ENCODE measurements at regions not wholly inside any gene's neighbourhood (a gene's known extent, or its start where the extent isn't known, plus 50 kb on each side); places are given as distances from the start of the nearest gene placed in this dataset.

DNA sequence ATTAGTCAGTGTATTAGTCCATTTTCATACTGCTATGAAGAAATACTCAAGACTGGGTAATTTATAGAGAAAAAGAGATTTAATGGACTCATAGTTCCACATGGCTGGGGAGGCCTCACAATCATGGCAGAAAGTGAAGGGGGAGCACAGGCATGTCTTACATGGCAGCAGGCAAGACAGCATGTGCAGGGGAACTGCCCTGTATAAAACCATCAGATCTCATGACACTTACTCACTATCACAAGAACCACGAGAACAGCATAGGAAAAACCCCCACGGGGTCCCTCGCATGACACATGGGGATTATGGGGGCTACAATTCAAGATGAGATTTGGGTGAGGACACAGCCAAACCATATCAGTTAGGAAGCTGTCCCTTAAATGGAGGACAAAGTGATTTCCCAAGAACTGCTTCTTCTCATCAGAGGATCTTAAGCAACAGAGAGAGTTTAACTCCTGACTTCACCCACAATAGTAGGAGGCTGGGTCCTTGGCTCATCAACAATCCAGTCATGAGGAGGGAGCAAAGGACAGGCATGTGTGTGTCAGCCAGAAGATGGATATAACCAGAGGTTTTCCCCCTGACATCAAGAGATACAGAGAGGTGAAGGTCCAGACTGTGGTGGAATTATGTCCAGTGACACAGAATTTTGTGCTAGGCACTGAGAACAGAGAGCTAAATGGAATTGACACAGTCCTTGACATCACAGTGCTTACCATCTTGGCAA, 203.8 kb upstream of the SH3BP4 start:
- H3K4me1 ChIP-seq (ENCODE audit: control insufficient read depth in 2 of 2, insufficient read depth in 2 of 2, low read length in 2 of 2): no peaks in the 10 kb centered on the region
- H3K27ac ChIP-seq (ENCODE audit: low read depth in 2 of 2, low read length in 2 of 2): no peak overlapping the region
- H3K9me3 ChIP-seq (ENCODE audit: control insufficient read depth in 2 of 2, low read length in 2 of 2): no peaks in the 10 kb centered on the region
- H3K27me3 ChIP-seq (ENCODE audit: control insufficient read depth in 2 of 2, insufficient read depth in 2 of 2, low read length in 2 of 2): no peaks in the 10 kb centered on the region
- H3K36me3 ChIP-seq (ENCODE audit: control insufficient read depth in 2 of 2, insufficient read depth in 2 of 2, low read length in 2 of 2): no peaks in the 10 kb centered on the region
- H3K9ac ChIP-seq (ENCODE audit: low read depth in 1 of 2, low read length in 2 of 2): no peak overlapping the region
- H3K4me3 ChIP-seq (ENCODE audit: low read length in 2 of 2): no peak overlapping the region

DNA sequence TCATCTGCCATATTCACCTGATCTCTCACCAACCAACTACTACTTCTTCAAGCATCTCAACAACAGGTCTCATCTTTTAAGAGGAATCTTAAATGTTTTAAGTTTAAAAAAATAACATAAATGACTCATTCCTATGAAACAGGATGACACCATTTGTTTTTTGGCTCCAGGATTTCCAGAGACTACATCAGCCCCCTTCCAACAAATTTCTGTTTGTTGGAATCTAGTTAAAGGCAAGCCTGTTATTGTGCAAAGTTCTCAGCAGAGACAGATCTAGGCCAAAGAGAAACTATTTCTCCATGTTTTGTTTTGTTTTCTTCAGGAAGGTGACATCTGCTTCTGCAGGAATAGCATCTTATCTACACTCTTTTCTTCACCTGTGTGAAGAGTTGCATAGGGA, 204.8 kb upstream of the SH3BP4 start:
- Histone ChIP-seq H3K9me3 (ENCODE audit: control insufficient read depth in 2 of 2, low read length in 2 of 2) (no peaks in the 10 kb centered on the region), H3K27ac (ENCODE audit: low read depth in 2 of 2, low read length in 2 of 2) (no peak overlapping the region), H3K36me3 (ENCODE audit: control insufficient read depth in 2 of 2, insufficient read depth in 2 of 2, low read length in 2 of 2) (no peaks in the 10 kb centered on the region), H3K27me3 (ENCODE audit: control insufficient read depth in 2 of 2, insufficient read depth in 2 of 2, low read length in 2 of 2) (no peaks in the 10 kb centered on the region), H3K9ac (ENCODE audit: low read depth in 1 of 2, low read length in 2 of 2) (no peak overlapping the region), H3K4me1 (ENCODE audit: control insufficient read depth in 2 of 2, insufficient read depth in 2 of 2, low read length in 2 of 2) (no peaks in the 10 kb centered on the region), H3K4me3 (ENCODE audit: low read length in 2 of 2) (no peak overlapping the region)

DNA sequence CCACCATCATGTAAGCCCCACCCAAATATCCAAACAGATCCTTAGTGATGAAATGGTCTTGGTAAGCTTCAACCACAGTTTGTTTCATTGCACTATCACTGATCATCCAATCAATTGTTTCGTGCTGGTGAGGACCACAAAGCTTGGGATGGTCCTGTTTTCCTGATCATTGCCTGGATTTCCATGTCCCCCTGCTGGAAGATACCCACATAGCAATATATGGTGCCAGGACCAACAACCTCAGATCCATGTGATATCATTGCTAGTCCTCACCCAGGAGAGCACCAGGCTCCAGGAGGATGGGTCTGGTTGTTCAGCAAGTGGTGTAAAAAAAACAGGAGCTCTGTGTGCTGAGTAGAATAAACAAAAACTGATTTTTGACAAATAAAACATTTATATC, 206.5 kb upstream of the SH3BP4 start:
- Histone ChIP-seq H3K27ac (ENCODE audit: low read depth in 2 of 2, low read length in 2 of 2) (no peak overlapping the region), H3K9me3 (ENCODE audit: control insufficient read depth in 2 of 2, low read length in 2 of 2) (no peaks in the 10 kb centered on the region), H3K36me3 (ENCODE audit: control insufficient read depth in 2 of 2, insufficient read depth in 2 of 2, low read length in 2 of 2) (no peaks in the 10 kb centered on the region), H3K27me3 (ENCODE audit: control insufficient read depth in 2 of 2, insufficient read depth in 2 of 2, low read length in 2 of 2) (no peaks in the 10 kb centered on the region), H3K9ac (ENCODE audit: low read depth in 1 of 2, low read length in 2 of 2) (no peak overlapping the region), H3K4me3 (ENCODE audit: low read length in 2 of 2) (no peak overlapping the region), H3K4me1 (ENCODE audit: control insufficient read depth in 2 of 2, insufficient read depth in 2 of 2, low read length in 2 of 2) (no peaks in the 10 kb centered on the region)

DNA sequence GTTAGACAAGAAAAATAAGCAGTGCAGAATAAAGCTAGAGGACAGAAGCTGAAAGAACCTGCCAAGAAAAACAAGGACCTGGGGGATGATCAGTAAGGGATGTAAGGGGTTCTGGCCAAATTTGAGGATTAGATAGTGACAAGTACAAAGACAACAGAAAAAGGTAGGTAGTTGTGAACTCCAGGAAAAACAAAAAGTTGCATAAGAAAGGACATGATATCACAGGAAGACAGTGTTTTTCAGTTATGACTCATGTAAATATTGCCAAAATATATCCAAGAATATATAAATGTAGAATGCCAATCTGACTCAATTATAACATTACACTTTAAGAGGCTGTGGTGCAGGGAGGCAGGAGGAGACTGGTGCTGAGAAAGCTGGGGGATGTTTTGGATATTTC, 209.8 kb upstream of the SH3BP4 start:
- H3K9ac ChIP-seq (ENCODE audit: low read depth in 1 of 2, low read length in 2 of 2): no peak overlapping the region
- no peaks in the 10 kb centered on the region for H3K9me3 ChIP-seq (ENCODE audit: control insufficient read depth in 2 of 2, low read length in 2 of 2)
- no peak overlapping the region for H3K4me3 ChIP-seq (ENCODE audit: low read length in 2 of 2)
- no peak overlapping the region for H3K27ac ChIP-seq (ENCODE audit: low read depth in 2 of 2, low read length in 2 of 2)
- no peaks in the 10 kb centered on the region for H3K4me1 ChIP-seq (ENCODE audit: control insufficient read depth in 2 of 2, insufficient read depth in 2 of 2, low read length in 2 of 2)
- H3K27me3 ChIP-seq (ENCODE audit: control insufficient read depth in 2 of 2, insufficient read depth in 2 of 2, low read length in 2 of 2): no peaks in the 10 kb centered on the region
- no peaks in the 10 kb centered on the region for H3K36me3 ChIP-seq (ENCODE audit: control insufficient read depth in 2 of 2, insufficient read depth in 2 of 2, low read length in 2 of 2)

DNA sequence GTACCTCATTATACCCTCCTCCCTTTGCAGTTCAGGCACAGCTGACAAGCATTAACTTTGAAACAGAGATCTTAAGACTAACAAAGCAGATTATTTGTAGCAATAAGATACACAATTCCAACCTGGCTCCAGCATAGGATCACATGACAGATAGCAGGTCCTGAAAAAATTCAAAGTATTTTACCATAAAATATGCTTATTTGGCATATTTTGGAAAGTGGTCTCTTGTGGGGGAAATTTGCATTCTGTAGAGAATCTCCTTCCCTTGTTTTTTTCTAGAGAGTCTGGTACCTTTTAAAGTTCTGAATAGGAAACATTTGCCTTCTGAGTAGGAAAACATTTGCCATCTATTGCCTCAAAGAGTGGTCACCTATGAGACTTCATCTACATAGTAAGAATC, 212.8 kb upstream of the SH3BP4 start:
- no peaks in the 10 kb centered on the region for H3K27me3 ChIP-seq (ENCODE audit: control insufficient read depth in 2 of 2, insufficient read depth in 2 of 2, low read length in 2 of 2)
- H3K9me3 ChIP-seq (ENCODE audit: control insufficient read depth in 2 of 2, low read length in 2 of 2): peaks cover 0 to 2% of the 10 kb centered on the region in 2 donors
- no peak overlapping the region for H3K4me3 ChIP-seq (ENCODE audit: low read length in 2 of 2)
- no peak overlapping the region for H3K9ac ChIP-seq (ENCODE audit: low read depth in 1 of 2, low read length in 2 of 2)
- no peaks in the 10 kb centered on the region for H3K36me3 ChIP-seq (ENCODE audit: control insufficient read depth in 2 of 2, insufficient read depth in 2 of 2, low read length in 2 of 2)
- H3K4me1 ChIP-seq (ENCODE audit: control insufficient read depth in 2 of 2, insufficient read depth in 2 of 2, low read length in 2 of 2): no peaks in the 10 kb centered on the region
- H3K27ac ChIP-seq (ENCODE audit: low read depth in 2 of 2, low read length in 2 of 2): no peak overlapping the region

DNA sequence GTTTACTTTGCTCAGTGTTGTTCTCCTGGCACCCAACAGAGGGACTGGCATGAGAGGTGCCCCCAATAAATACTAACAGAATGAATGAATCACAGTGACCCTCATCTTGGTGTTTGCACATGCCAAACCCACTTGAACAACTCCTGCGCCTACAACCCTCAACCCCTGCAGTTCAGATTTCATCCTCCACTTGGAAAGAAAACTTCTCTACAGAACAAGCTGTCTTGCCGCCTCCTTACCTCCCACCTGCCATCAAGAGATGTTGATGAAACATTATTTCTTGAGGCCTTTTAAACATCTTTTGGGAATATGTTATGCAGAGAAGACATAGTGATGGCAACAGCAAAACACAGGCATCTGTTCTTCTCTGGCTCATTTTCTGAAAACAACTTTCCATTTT, 216.0 kb upstream of the SH3BP4 start:
- Histone ChIP-seq H3K9ac (ENCODE audit: low read depth in 1 of 2, low read length in 2 of 2) (no peak overlapping the region), H3K27me3 (ENCODE audit: control insufficient read depth in 2 of 2, insufficient read depth in 2 of 2, low read length in 2 of 2) (no peaks in the 10 kb centered on the region), H3K36me3 (ENCODE audit: control insufficient read depth in 2 of 2, insufficient read depth in 2 of 2, low read length in 2 of 2) (no peaks in the 10 kb centered on the region), H3K27ac (ENCODE audit: low read depth in 2 of 2, low read length in 2 of 2) (no peak overlapping the region), H3K9me3 (ENCODE audit: control insufficient read depth in 2 of 2, low read length in 2 of 2) (peaks cover 0 to 2% of the 10 kb centered on the region in 2 donors), H3K4me1 (ENCODE audit: control insufficient read depth in 2 of 2, insufficient read depth in 2 of 2, low read length in 2 of 2) (no peaks in the 10 kb centered on the region), H3K4me3 (ENCODE audit: low read length in 2 of 2) (no peak overlapping the region)

DNA sequence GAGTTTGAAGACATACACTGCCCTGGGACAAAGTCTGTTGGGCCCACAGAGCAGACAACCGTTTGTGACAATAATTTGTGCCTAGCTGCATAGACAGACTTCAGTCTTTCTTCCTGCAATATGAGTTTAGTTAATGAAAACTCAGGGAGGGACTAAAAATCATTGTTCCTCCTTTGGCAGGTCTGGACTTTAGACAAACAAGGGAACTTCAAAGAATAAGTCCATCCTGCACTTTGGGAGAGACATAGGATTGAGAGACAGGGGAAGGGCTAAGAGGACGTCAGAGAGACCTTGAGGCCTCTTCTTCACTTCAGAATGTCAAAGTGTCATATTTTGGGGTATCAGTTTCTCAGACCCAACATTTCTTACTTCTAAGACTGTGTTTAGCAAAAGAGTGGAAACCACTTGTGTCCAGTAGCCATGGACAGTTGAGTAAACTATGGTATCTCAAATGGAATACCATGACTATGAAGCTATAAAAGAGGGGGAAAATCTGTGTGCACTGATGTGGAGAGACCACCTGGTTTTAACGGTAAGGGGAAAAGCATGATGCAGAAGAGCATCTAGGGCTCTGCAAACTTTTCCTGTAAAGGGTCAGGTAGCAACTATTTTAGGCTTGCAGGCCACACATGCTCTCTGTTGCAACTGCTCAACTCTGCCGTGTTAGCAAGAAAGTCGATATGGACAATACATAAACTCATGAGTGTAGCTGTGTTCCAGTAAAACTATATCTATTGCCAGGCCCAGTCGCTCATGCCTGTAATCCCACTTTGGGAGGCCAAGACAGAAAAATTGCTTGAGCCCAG, 217.8 kb upstream of the SH3BP4 start:
- no peak overlapping the region for H3K9ac ChIP-seq (ENCODE audit: low read depth in 1 of 2, low read length in 2 of 2)
- no peak overlapping the region for H3K4me3 ChIP-seq (ENCODE audit: low read length in 2 of 2)
- H3K27me3 ChIP-seq (ENCODE audit: control insufficient read depth in 2 of 2, insufficient read depth in 2 of 2, low read length in 2 of 2): no peaks in the 10 kb centered on the region
- H3K27ac ChIP-seq (ENCODE audit: low read depth in 2 of 2, low read length in 2 of 2): no peak overlapping the region
- no peaks in the 10 kb centered on the region for H3K4me1 ChIP-seq (ENCODE audit: control insufficient read depth in 2 of 2, insufficient read depth in 2 of 2, low read length in 2 of 2)
- no peaks in the 10 kb centered on the region for H3K36me3 ChIP-seq (ENCODE audit: control insufficient read depth in 2 of 2, insufficient read depth in 2 of 2, low read length in 2 of 2)
- H3K9me3 ChIP-seq (ENCODE audit: control insufficient read depth in 2 of 2, low read length in 2 of 2): peaks cover 0 to 2% of the 10 kb centered on the region in 2 donors

DNA sequence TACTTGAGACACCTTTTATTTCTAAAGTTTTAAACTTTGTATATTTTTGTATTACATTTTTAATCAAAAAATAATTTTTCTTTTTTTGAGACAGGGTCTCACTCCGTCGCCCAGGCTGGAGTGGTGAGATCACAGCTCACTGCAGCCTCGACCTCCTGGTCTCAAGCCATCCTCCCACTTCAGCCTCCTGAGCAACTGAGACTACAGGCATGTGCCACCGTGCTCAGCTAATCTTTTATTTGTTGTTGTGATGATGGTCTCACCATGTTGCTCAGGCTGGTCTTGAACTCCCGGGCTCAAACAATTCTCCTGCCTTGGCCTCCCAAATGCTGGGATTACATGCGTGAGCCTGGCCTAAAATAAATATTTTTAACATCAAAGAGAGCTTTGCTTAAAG, 218.7 kb upstream of the SH3BP4 start:
- Histone ChIP-seq H3K27me3 (ENCODE audit: control insufficient read depth in 2 of 2, insufficient read depth in 2 of 2, low read length in 2 of 2) (no peaks in the 10 kb centered on the region), H3K27ac (ENCODE audit: low read depth in 2 of 2, low read length in 2 of 2) (no peak overlapping the region), H3K4me3 (ENCODE audit: low read length in 2 of 2) (no peak overlapping the region), H3K36me3 (ENCODE audit: control insufficient read depth in 2 of 2, insufficient read depth in 2 of 2, low read length in 2 of 2) (no peaks in the 10 kb centered on the region), H3K9ac (ENCODE audit: low read depth in 1 of 2, low read length in 2 of 2) (no peak overlapping the region), H3K9me3 (ENCODE audit: control insufficient read depth in 2 of 2, low read length in 2 of 2) (peaks cover 0 to 2% of the 10 kb centered on the region in 2 donors), H3K4me1 (ENCODE audit: control insufficient read depth in 2 of 2, insufficient read depth in 2 of 2, low read length in 2 of 2) (no peaks in the 10 kb centered on the region)

DNA sequence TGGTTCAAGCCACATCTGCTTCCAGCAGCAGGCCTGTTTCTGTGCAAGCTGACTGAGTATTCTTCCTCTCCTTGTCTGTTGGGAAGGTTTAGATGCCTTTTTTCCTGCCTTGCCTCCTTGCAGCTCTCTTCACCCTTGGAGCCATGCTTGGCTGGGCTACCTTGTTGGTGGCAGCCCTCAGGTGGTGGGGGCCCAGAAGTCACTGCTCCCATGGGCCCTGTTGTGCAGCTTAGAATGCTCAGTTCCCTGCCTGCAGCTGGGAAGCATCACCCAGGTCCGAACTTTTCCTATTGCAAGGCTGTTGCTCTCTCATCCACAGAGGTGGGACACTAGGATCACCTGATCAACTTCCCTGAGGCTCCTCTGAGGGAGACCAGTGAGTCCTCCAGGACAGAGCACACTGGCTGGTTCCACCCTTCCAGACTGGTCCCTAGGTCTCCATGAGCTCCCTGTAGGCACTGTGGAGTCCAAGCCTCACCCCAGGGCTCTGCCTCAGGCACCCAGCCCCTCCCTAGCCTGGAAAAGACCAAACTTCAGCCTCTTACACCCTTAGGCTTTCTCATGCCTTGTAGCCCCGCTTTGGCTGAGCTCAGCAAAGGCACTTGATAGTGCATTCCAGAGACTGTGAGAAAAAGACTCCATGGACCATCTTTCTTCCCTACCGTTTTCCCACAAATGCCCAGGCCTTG, 219.3 kb upstream of the SH3BP4 start:
- Histone ChIP-seq H3K36me3 (ENCODE audit: control insufficient read depth in 2 of 2, insufficient read depth in 2 of 2, low read length in 2 of 2) (no peaks in the 10 kb centered on the region), H3K4me3 (ENCODE audit: low read length in 2 of 2) (no peak overlapping the region), H3K9ac (ENCODE audit: low read depth in 1 of 2, low read length in 2 of 2) (no peak overlapping the region), H3K4me1 (ENCODE audit: control insufficient read depth in 2 of 2, insufficient read depth in 2 of 2, low read length in 2 of 2) (no peaks in the 10 kb centered on the region), H3K9me3 (ENCODE audit: control insufficient read depth in 2 of 2, low read length in 2 of 2) (peaks cover 0 to 2% of the 10 kb centered on the region in 2 donors), H3K27me3 (ENCODE audit: control insufficient read depth in 2 of 2, insufficient read depth in 2 of 2, low read length in 2 of 2) (no peaks in the 10 kb centered on the region), H3K27ac (ENCODE audit: low read depth in 2 of 2, low read length in 2 of 2) (no peak overlapping the region)

DNA sequence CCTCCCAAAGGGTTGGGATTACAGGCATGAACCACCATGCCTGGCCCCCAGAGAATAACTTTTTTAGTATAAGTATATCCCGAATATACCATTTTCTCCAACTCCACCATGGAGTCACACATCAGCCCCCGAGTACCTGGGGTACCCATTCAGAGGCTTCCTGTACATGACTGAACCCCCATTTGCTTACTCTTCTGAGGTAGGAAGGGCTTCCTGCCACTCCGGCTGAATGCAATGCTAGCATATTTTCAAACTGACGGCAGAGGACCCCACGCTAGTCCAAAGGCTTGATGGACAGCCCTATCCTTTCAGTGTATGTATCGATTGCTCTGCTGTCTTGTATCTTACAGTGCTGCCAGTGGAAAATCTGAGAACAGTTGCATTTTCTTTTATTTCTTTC, 220.6 kb upstream of the SH3BP4 start:
- Histone ChIP-seq H3K9me3 (ENCODE audit: control insufficient read depth in 2 of 2, low read length in 2 of 2) (peaks cover 0 to 2% of the 10 kb centered on the region in 2 donors), H3K27ac (ENCODE audit: low read depth in 2 of 2, low read length in 2 of 2) (no peak overlapping the region), H3K4me1 (ENCODE audit: control insufficient read depth in 2 of 2, insufficient read depth in 2 of 2, low read length in 2 of 2) (peaks cover 0 to under 1% of the 10 kb centered on the region in 2 donors), H3K27me3 (ENCODE audit: control insufficient read depth in 2 of 2, insufficient read depth in 2 of 2, low read length in 2 of 2) (no peaks in the 10 kb centered on the region), H3K4me3 (ENCODE audit: low read length in 2 of 2) (no peak overlapping the region), H3K9ac (ENCODE audit: low read depth in 1 of 2, low read length in 2 of 2) (no peak overlapping the region), H3K36me3 (ENCODE audit: control insufficient read depth in 2 of 2, insufficient read depth in 2 of 2, low read length in 2 of 2) (no peaks in the 10 kb centered on the region)
